Mucosa of gallbladder (tissue), 1 donor: ENCODE measurements at regions not wholly inside any gene's neighbourhood (a gene's known extent, or its start where the extent isn't known, plus 50 kb on each side); places are given as distances from the start of the nearest gene placed in this dataset.
"Not testable (repeated sequence)": the region's sequence is repeated elsewhere in the genome, so short reads cannot be mapped to it uniquely, and the experiment has no call there.

Source experiments
- DNase-seq: peaks from one replicate; pipeline ENCODE4 v3.0.0-alpha.2; 2020; ENCODE audit warnings: low spot score
- donor health status: DM: no; HTN: no; CAD: no.

- DNase-seq: no peak
These were observed 64.8 kb upstream of the TBC1D3K start for GRCh38 chr17:37859451-37859850.

- DNase-seq: not testable (repeated sequence)
These were observed 65.8 kb upstream of the TBC1D3K start for GRCh38 chr17:37858391-37858790.

GRCh38 chr17:37856245-37856644, 68.0 kb upstream of the TBC1D3K start:
- DNase-seq: no peak

GRCh38 chr17:37849617-37849972, 74.6 kb upstream of the TBC1D3K start:
- DNase-seq: no peak

- no peak for DNase-seq
These were observed 75.3 kb upstream of the TBC1D3K start for GRCh38 chr17:37848690-37849616.

GRCh38 chr17:37847811-37848331, 76.3 kb upstream of the TBC1D3K start:
- DNase-seq: no peak

- no peak for DNase-seq
These were observed 77.1 kb upstream of the TBC1D3K start for GRCh38 chr17:37847102-37847501.

GRCh38 chr17:37844977-37845293, 79.3 kb upstream of the TBC1D3K start:
- DNase-seq: no peak

- DNase-seq: peak; percentile 49
These were observed 79.8 kb upstream of the TBC1D3K start for GRCh38 chr17:37844158-37844976.

- DNase-seq: no peak
These were observed 81.8 kb upstream of the TBC1D3K start for GRCh38 chr17:37842401-37842800.

- DNase-seq: no peak
These were observed 83.0 kb upstream of the TBC1D3K start for GRCh38 chr17:37841232-37841631.

- DNase-seq: no peak
These were observed 83.6 kb upstream of the TBC1D3K start for GRCh38 chr17:37840576-37840975.

- DNase-seq: no peak
These were observed 84.8 kb upstream of the TBC1D3K start for GRCh38 chr17:37839196-37839978.

- DNase-seq: no peak
These were observed 85.9 kb upstream of the TBC1D3K start for GRCh38 chr17:37838276-37838675.

- DNase-seq: no peak
These were observed 87.6 kb upstream of the TBC1D3K start for GRCh38 chr17:37836593-37836992.

GRCh38 chr17:37834168-37834567, 89.3 kb upstream of the HNF1B start:
- no peak for DNase-seq

- no peak for DNase-seq
These were observed 88.5 kb upstream of the HNF1B start for GRCh38 chr17:37833237-37833859.

GRCh38 chr17:37831986-37832385, 87.1 kb upstream of the HNF1B start:
- DNase-seq: no peak

GRCh38 chr17:37831492-37831891, 86.6 kb upstream of the HNF1B start:
- no peak for DNase-seq

GRCh38 chr17:37830151-37830993, 85.5 kb upstream of the HNF1B start:
- no peak for DNase-seq
